GM12878 (cell line): ENCODE measurements at regions not wholly inside any gene's neighbourhood (a gene's known extent, or its start where the extent isn't known, plus 50 kb on each side); places are given as distances from the start of the nearest gene placed in this dataset.
"Not testable (repeated sequence)": the region's sequence is repeated elsewhere in the genome, so short reads cannot be mapped to it uniquely, and the experiment has no call there.

Source experiments
- CBX5 ChIP-seq: sonication (generic); IDR thresholded peaks from 2 replicates; pipeline ENCODE4 v1.6.1; 2016; ENCODE audit warnings: low read depth, moderate library complexity, mild to moderate bottlenecking, inconsistent platforms
- DPF2 ChIP-seq: fragments of 450-650 bp; IDR thresholded peaks from 2 replicates; pipeline ENCODE4 v1.6.1; 2017; ENCODE audit warnings: mild to moderate bottlenecking
- NRF1 ChIP-seq: conservative IDR thresholded peaks from 2 replicates; pipeline ENCODE4 v1.6.1; 2011; ENCODE audit warnings: mild to moderate bottlenecking, low read depth, low read length, improper control_type of control experiment
- POLR2AphosphoS2 ChIP-seq: IDR thresholded peaks from 2 replicates; pipeline ENCODE4 v1.6.1; 2011; ENCODE audit warnings: low read depth, mild to moderate bottlenecking, low read length, improper control_type of control experiment, moderate library complexity
- POLR2AphosphoS5 ChIP-seq: IDR thresholded peaks from 2 replicates; pipeline ENCODE4 v1.6.1; 2011; ENCODE audit warnings: mild to moderate bottlenecking, low read length, inconsistent platforms
- TF ChIP-seq, protein P1 (sequence below): fragments of 450-650 bp; formaldehyde crosslinking; IDR thresholded peaks from 2 replicates; pipeline ENCODE4 v1.4.0; 2020; ENCODE audit warnings: mild to moderate bottlenecking, moderate library complexity

DNA sequence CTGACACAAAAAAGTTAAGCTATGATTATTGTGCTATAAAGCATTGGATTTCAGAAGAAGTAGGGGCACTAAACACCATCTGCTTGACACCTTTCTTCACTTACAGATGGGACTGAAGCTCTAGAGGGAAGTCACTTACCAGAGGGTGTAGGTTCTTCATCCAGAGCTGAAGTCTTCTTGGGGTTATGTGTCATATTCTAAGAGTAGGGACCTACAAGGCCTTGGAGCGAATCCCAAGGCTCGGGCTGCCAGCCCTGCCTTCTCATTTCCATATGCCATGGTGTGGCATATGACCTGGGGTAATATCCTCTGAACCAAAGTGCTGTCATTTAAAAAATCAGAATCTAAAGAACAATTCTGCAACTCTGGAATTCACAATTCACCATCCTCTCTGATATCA lies 2773.4 kb upstream of the TPTE start:
- not testable (repeated sequence) for TF ChIP-seq POLR2AphosphoS2, NRF1, CBX5, POLR2AphosphoS5, DPF2
- TF ChIP-seq, protein P1, sequence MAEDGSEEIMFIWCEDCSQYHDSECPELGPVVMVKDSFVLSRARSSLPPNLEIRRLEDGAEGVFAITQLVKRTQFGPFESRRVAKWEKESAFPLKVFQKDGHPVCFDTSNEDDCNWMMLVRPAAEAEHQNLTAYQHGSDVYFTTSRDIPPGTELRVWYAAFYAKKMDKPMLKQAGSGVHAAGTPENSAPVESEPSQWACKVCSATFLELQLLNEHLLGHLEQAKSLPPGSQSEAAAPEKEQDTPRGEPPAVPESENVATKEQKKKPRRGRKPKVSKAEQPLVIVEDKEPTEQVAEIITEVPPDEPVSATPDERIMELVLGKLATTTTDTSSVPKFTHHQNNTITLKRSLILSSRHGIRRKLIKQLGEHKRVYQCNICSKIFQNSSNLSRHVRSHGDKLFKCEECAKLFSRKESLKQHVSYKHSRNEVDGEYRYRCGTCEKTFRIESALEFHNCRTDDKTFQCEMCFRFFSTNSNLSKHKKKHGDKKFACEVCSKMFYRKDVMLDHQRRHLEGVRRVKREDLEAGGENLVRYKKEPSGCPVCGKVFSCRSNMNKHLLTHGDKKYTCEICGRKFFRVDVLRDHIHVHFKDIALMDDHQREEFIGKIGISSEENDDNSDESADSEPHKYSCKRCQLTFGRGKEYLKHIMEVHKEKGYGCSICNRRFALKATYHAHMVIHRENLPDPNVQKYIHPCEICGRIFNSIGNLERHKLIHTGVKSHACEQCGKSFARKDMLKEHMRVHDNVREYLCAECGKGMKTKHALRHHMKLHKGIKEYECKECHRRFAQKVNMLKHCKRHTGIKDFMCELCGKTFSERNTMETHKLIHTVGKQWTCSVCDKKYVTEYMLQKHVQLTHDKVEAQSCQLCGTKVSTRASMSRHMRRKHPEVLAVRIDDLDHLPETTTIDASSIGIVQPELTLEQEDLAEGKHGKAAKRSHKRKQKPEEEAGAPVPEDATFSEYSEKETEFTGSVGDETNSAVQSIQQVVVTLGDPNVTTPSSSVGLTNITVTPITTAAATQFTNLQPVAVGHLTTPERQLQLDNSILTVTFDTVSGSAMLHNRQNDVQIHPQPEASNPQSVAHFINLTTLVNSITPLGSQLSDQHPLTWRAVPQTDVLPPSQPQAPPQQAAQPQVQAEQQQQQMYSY (CRISPR knock-in tag): not testable (repeated sequence)
